Mammary epithelial cell (primary cell): ENCODE measurements at regions not wholly inside any gene's neighbourhood (a gene's known extent, or its start where the extent isn't known, plus 50 kb on each side); places are given as distances from the start of the nearest gene placed in this dataset.

Experiments
- CTCF ChIP-seq, 2 donors: IDR thresholded peaks in 1 of 2; conservative IDR thresholded peaks in 1 of 2; 2 replicates each; pipeline ENCODE4 v1.5.1; 2011 to 2012; ENCODE audit warnings: inconsistent platforms in 2 of 2, low read length in 2 of 2, mild to moderate bottlenecking in 2 of 2, control low read depth in 1 of 2, low read depth in 1 of 2; ENCODE audit not compliant: insufficient read depth in 1 of 2; ENCODE audit errors: extremely low read depth in 1 of 2
- EZH2 ChIP-seq: IDR thresholded peaks from 2 replicates; pipeline ENCODE4 v1.6.1; 2012; ENCODE audit warnings: low read length, inconsistent platforms, borderline replicate concordance

GRCh38 chr12:87200289-87200979, 828.8 kb downstream of the C12orf50 start:
- TF ChIP-seq CTCF (conservative IDR thresholded peaks at IDR 0.05 in 1 of 2, IDR thresholded peaks at IDR 0.05 in 1 of 2; ENCODE audit: extremely low read depth in 1 of 2, insufficient read depth in 1 of 2, low read depth in 1 of 2, low read length in 2 of 2) (no peak), EZH2 (no peak)
